OCI-LY1 (cell line): ENCODE measurements at regions not wholly inside any gene's neighbourhood (a gene's known extent, or its start where the extent isn't known, plus 50 kb on each side); places are given as distances from the start of the nearest gene placed in this dataset.

Experiments
- H2AFZ ChIP-seq: fragments of 200-600 bp; sonication (generic), shearing (Covaris generic); 2 replicates; pipeline ENCODE4 v1.6.0; 2014; ENCODE audit warnings: antibody characterized with exemption, mild to moderate bottlenecking, low read length
- H3F3A ChIP-seq: fragments of 200-600 bp; sonication (generic), shearing (Covaris generic); 2 replicates; pipeline ENCODE4 v1.6.0; 2014; ENCODE audit warnings: mild to moderate bottlenecking, antibody characterized with exemption, low read length, moderate library complexity; ENCODE audit not compliant: insufficient read depth
- H3K27ac ChIP-seq: fragments of 200-600 bp; sonication (generic); 2 replicates; pipeline ENCODE4 v1.5.1; 2014; ENCODE audit warnings: low read length, mixed run types, mild to moderate bottlenecking, low read depth; ENCODE audit not compliant: poor library complexity, severe bottlenecking
- H3K27me3 ChIP-seq: fragments of 200-600 bp; sonication (generic); 2 replicates; pipeline ENCODE4 v1.6.0; 2014; ENCODE audit warnings: antibody characterized with exemption, mild to moderate bottlenecking, low read length, moderate library complexity; ENCODE audit not compliant: insufficient read depth
- H3K36me3 ChIP-seq: fragments of 200-600 bp; sonication (generic); 2 replicates; pipeline ENCODE4 v1.6.1; 2014; ENCODE audit warnings: mild to moderate bottlenecking, antibody characterized with exemption, low read length, moderate library complexity, mixed read lengths; ENCODE audit not compliant: insufficient read depth
- H3K4me1 ChIP-seq: fragments of 200-600 bp; sonication (generic); 2 replicates; pipeline ENCODE4 v1.5.1; 2014; ENCODE audit warnings: mild to moderate bottlenecking, low read length, moderate library complexity; ENCODE audit not compliant: insufficient read depth, severe bottlenecking
- H3K4me2 ChIP-seq: fragments of 200-600 bp; sonication (generic), shearing (Covaris generic); 2 replicates; pipeline ENCODE4 v1.6.1; 2014; ENCODE audit warnings: low read length
- H3K4me3 ChIP-seq: fragments of 200-600 bp; sonication (generic); 2 replicates; pipeline ENCODE4 v1.5.1; 2014; ENCODE audit warnings: low read length, low read depth, mild to moderate bottlenecking, mixed read lengths; ENCODE audit not compliant: poor library complexity, severe bottlenecking
- H3K79me2 ChIP-seq: fragments of 200-600 bp; shearing (Covaris generic); 2 replicates; pipeline ENCODE4 v1.6.1; 2016; ENCODE audit warnings: mixed run types, low read length, mixed read lengths; ENCODE audit not compliant: insufficient read depth
- H3K9ac ChIP-seq: fragments of 200-600 bp; sonication (generic), shearing (Covaris generic); 2 replicates; pipeline ENCODE4 v1.6.1; 2014; ENCODE audit warnings: mild to moderate bottlenecking, low read length, mixed read lengths
- H3K9me2 ChIP-seq: fragments of 200-600 bp; sonication (generic), shearing (Covaris generic); 2 replicates; pipeline ENCODE4 v1.6.1; 2014; ENCODE audit warnings: low read depth, mild to moderate bottlenecking, low read length, mixed read lengths
- H3K9me3 ChIP-seq: fragments of 200-600 bp; shearing (Covaris generic); 2 replicates; pipeline ENCODE4 v1.6.1; 2014; ENCODE audit warnings: low read length, mixed read lengths
- H4K20me1 ChIP-seq: fragments of 200-600 bp; sonication (generic), shearing (Covaris generic); 2 replicates; pipeline ENCODE4 v1.6.0; 2016; ENCODE audit warnings: mild to moderate bottlenecking, low read length; ENCODE audit not compliant: insufficient read depth
- EZH2 ChIP-seq: fragments of 200-600 bp; sonication (generic), shearing (Covaris generic); IDR thresholded peaks from 2 replicates; pipeline ENCODE4 v1.8.0; 2017; ENCODE audit warnings: borderline replicate concordance, mixed run types, mild to moderate bottlenecking, antibody characterized with exemption, low read length, moderate library complexity, mixed read lengths
- TF ChIP-seq, protein P1 (sequence below): fragments of 200-600 bp; sonication (generic), shearing (Covaris generic); IDR thresholded peaks from 2 replicates; pipeline ENCODE4 v1.5.1; 2017; ENCODE audit warnings: mild to moderate bottlenecking, antibody characterized with exemption, low read length, moderate library complexity, mixed read lengths

DNA sequence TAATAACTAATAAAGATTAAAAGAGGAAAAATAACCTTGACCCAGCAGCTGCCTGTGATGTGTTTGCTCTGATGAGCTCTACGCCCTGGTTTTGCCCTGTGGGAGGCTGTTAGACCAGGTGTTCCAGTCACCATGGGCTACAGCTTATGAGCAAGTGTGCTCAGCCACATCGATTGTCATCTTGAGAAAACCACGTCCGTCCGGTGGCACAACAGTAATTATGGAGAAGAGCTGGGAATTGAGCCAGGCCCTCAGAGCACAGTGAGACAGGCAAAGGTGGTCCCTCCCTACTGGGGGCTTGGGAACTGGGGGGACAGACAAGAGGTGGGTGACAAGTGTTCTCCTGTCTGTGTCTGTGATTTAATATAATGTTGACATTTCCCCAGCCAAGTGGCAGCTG lies 420.5 kb downstream of the MATN1 start:
- Histone ChIP-seq H4K20me1 (no peaks in the 10 kb centered on the region), H3K27ac (no peak overlapping the region), H3F3A (no peaks in the 10 kb centered on the region), H3K4me2 (no peak overlapping the region), H3K4me1 (no peaks in the 10 kb centered on the region), H3K4me3 (no peak overlapping the region), H3K9ac (no peak overlapping the region), H3K79me2 (no peaks in the 10 kb centered on the region), H3K9me2 (no peaks in the 10 kb centered on the region), H3K9me3 (0 out of 2 replicates have a peak, but pooled peaks cover under 1% of the 10 kb centered on the region), H3K27me3 (no peaks in the 10 kb centered on the region), H3K36me3 (no peaks in the 10 kb centered on the region), H2AFZ (no peak overlapping the region)
- TF ChIP-seq, protein P1, sequence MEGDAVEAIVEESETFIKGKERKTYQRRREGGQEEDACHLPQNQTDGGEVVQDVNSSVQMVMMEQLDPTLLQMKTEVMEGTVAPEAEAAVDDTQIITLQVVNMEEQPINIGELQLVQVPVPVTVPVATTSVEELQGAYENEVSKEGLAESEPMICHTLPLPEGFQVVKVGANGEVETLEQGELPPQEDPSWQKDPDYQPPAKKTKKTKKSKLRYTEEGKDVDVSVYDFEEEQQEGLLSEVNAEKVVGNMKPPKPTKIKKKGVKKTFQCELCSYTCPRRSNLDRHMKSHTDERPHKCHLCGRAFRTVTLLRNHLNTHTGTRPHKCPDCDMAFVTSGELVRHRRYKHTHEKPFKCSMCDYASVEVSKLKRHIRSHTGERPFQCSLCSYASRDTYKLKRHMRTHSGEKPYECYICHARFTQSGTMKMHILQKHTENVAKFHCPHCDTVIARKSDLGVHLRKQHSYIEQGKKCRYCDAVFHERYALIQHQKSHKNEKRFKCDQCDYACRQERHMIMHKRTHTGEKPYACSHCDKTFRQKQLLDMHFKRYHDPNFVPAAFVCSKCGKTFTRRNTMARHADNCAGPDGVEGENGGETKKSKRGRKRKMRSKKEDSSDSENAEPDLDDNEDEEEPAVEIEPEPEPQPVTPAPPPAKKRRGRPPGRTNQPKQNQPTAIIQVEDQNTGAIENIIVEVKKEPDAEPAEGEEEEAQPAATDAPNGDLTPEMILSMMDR: no peak
- TF ChIP-seq EZH2: no peak

DNA sequence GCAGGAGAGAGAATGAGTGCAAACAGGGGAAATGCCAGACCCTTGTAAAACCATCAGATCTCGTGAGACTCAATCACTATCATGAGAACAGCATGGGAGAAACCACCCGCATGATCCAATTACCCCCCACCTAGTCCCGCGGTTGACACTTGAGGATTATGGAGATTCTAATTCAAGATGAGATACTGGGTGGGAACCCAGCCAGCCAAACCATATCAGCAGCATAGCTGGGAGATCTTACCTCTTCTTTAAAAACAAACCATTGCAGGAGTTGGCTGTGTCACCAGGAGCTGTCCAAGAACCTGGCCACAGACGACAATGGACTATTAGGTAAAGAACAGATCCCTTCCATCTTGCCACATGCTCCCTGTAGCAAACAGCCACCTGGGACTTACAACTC lies 422.7 kb downstream of the MATN1 start:
- Histone ChIP-seq H4K20me1 (no peaks in the 10 kb centered on the region), H3K4me3 (no peak overlapping the region), H3K9ac (no peak overlapping the region), H3F3A (no peaks in the 10 kb centered on the region), H3K4me1 (no peaks in the 10 kb centered on the region), H3K27ac (no peak overlapping the region), H2AFZ (no peak overlapping the region), H3K79me2 (no peaks in the 10 kb centered on the region), H3K9me3 (0 out of 2 replicates have a peak, but pooled peaks cover 2% of the 10 kb centered on the region), H3K9me2 (no peaks in the 10 kb centered on the region), H3K27me3 (no peaks in the 10 kb centered on the region), H3K4me2 (no peak overlapping the region), H3K36me3 (no peaks in the 10 kb centered on the region)
- TF ChIP-seq EZH2: no peak
- TF ChIP-seq, protein P1: no peak

DNA sequence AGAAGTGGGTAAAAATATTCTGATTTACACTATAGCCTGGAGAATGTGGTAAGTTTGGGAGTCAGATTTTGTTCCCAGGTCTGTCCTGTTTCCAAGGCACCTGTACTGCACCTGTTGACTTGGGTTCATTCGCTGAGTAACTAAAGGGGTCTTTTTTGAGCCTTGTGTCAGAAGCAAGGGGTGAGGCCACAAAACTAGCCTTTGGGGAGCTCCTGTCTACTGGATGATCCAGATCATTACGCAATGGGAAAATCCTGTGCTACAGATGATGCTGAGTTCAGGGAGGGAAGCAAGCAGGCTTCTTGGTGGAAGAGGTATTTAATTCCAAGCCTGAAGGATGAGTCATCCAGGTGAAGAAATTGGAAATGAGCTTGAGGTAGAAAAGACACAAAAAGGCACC lies 424.0 kb downstream of the MATN1 start:
- Histone ChIP-seq H4K20me1 (no peaks in the 10 kb centered on the region), H3K4me3 (no peak overlapping the region), H2AFZ (no peak overlapping the region), H3F3A (no peaks in the 10 kb centered on the region), H3K9me2 (no peaks in the 10 kb centered on the region), H3K36me3 (no peaks in the 10 kb centered on the region), H3K4me1 (no peaks in the 10 kb centered on the region), H3K27ac (no peak overlapping the region), H3K79me2 (no peaks in the 10 kb centered on the region), H3K4me2 (no peak overlapping the region), H3K27me3 (no peaks in the 10 kb centered on the region), H3K9ac (no peak overlapping the region), H3K9me3 (0 out of 2 replicates have a peak, but pooled peaks cover 2% of the 10 kb centered on the region)
- TF ChIP-seq, protein P1: no peak
- no peak for TF ChIP-seq EZH2
